ENCODE measurements at regions not wholly inside any gene's neighbourhood (a gene's known extent, or its start where the extent isn't known, plus 50 kb on each side); places are given as distances from the start of the nearest gene placed in this dataset.
A peak's percentile ranks its signal among the peaks of the same experiment; 100 is the strongest.

DNA sequence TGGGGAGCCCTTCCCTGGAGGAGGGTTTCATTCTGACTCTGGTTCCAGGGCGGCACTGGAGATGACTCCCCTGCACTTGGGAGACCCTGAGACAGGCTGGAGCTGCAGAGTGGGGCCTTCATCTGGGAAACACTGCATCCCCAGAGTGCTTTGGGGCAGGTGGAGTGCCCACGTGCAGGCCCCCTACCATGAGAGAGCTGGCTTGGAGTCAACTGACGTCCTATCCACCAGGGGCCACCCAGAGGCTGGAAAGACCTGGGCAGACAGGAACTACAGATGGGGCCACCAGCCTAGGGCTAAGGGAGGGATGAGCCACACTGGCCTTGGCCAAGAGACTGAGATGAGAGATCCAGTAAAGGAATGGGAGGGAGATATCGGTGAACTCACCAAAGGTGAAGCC is 153.8 kb downstream of the ASB1 start:
- TF ChIP-seq, protein P1, sequence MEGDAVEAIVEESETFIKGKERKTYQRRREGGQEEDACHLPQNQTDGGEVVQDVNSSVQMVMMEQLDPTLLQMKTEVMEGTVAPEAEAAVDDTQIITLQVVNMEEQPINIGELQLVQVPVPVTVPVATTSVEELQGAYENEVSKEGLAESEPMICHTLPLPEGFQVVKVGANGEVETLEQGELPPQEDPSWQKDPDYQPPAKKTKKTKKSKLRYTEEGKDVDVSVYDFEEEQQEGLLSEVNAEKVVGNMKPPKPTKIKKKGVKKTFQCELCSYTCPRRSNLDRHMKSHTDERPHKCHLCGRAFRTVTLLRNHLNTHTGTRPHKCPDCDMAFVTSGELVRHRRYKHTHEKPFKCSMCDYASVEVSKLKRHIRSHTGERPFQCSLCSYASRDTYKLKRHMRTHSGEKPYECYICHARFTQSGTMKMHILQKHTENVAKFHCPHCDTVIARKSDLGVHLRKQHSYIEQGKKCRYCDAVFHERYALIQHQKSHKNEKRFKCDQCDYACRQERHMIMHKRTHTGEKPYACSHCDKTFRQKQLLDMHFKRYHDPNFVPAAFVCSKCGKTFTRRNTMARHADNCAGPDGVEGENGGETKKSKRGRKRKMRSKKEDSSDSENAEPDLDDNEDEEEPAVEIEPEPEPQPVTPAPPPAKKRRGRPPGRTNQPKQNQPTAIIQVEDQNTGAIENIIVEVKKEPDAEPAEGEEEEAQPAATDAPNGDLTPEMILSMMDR (conservative IDR thresholded peaks at IDR 0.05; ENCODE audit: low read depth, low read length): no peak
- H3K4me3 ChIP-seq (ENCODE audit: low read depth, low read length): no peak overlapping the region
- no peak for DNase-seq (ENCODE audit: low read depth)

DNA sequence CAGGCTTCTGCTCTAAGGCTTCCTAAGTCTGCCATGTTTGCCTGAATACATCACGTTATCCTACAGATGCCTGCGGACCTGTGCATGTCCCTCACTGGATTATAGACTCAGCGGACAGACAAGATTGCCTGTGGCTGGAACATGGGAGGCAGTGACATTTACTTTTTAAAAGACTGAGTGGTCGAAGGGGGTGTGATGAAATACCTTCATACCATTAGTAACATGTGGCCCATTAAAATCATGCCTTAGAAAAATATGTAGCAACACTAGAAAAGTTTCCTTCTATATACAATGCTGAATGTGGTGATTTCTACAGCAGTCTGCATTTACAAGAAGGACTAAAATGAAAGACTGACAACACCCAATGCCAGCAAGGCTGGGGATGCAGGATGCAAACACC is 154.4 kb downstream of the ASB1 start:
- DNase-seq (ENCODE audit: low read depth): no peak
- TF ChIP-seq, protein P1 (conservative IDR thresholded peaks at IDR 0.05; ENCODE audit: low read depth, low read length): no peak
- no peak overlapping the region for H3K4me3 ChIP-seq (ENCODE audit: low read depth, low read length)

DNA sequence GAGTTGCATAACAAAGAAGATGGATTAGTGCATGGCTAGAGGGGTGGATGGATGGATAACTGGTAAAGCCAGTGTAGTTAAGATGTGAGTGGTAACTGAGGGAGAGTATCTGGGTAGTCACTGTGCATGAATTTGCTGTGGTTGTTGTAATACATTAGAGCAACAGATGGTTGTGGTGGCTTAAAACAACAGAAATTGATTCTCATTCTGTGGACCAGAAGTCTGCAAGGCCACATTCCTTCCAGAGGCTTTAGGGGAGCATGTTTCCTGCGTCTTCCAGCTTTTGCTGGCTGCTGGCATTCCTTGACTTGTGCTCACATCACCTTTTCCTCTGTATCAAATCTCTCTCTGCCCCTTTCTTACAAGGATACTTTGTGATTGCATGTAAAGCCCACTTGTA is 155.4 kb downstream of the ASB1 start:
- H3K4me3 ChIP-seq (ENCODE audit: low read depth, low read length): no peak overlapping the region
- TF ChIP-seq, protein P1 (conservative IDR thresholded peaks at IDR 0.05; ENCODE audit: low read depth, low read length): no peak
- DNase-seq (ENCODE audit: low read depth): peak; percentile 60

DNA sequence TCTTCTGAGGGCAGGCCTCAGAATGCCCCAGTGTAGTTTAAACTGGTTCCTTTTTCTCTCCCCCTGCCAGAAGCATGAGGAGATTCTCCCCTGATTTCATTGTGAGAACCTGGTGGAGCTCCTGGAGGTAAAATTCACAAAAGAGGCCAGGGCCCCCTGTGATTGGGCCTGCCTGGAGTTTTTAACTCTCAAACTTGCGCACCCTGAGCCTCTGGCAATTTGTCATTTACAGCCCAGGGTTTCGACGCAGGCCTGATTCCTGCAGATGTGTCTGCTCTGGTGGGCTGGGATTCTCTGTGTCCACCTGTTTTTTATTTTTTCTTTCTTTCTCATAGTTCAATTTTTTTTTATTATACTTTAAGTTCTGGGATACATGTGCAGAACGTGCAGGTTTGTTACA is 157.9 kb downstream of the ASB1 start:
- DNase-seq (ENCODE audit: low read depth): no peak
- no peak overlapping the region for H3K4me3 ChIP-seq (ENCODE audit: low read depth, low read length)
- TF ChIP-seq, protein P1 (conservative IDR thresholded peaks at IDR 0.05; ENCODE audit: low read depth, low read length): no peak

DNA sequence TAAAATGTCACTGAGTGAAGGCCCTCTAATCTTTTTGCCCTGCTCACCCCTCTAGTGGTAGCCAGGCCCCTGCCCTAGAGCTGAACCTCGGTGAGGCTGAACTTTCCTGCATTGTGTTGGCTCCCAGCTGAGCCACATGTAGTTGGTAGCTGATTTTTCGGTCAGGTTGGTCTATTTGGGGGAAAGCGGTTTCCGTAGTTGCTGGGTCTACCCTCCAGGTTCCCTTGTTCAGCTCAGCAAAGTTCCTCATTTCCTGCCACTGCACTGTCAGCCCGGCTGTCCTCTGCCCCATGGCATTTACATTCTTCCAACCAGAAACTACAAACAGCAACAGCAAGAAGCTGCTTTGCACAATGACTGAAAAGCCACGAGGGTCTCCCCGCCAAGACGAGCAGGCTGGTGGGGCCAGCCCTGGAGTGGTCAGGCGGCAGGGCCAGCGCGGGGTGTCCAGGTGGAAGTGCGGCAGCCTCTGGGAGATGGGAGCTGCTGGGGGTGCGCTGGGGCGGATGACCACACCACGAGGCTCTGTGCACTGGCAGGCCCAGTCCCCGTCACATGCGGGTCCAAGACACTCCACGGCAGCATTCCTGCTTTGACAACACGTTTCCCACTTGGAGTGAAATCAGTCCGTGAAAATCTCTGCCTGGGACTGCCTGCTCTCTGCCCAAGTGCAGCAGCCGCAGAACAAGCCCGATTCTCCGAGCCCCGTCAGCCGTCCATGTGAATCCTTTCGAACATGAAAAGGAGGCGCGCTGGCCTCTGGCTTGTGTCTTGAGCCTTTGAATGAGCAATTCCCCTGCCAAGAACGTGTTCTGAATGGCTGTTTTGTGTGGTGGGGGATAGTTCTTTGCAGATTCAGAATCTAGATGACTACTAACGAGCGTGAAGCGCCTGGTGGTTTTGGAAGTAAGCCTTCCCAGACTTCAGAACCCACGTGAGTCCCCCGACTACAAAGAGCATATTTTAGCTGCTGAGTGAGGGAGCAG is 159.4 kb downstream of the ASB1 start:
- TF ChIP-seq, protein P1 (conservative IDR thresholded peaks at IDR 0.05; ENCODE audit: low read depth, low read length): no peak
- no peak for DNase-seq (ENCODE audit: low read depth)
- no peak overlapping the region for H3K4me3 ChIP-seq (ENCODE audit: low read depth, low read length)

DNA sequence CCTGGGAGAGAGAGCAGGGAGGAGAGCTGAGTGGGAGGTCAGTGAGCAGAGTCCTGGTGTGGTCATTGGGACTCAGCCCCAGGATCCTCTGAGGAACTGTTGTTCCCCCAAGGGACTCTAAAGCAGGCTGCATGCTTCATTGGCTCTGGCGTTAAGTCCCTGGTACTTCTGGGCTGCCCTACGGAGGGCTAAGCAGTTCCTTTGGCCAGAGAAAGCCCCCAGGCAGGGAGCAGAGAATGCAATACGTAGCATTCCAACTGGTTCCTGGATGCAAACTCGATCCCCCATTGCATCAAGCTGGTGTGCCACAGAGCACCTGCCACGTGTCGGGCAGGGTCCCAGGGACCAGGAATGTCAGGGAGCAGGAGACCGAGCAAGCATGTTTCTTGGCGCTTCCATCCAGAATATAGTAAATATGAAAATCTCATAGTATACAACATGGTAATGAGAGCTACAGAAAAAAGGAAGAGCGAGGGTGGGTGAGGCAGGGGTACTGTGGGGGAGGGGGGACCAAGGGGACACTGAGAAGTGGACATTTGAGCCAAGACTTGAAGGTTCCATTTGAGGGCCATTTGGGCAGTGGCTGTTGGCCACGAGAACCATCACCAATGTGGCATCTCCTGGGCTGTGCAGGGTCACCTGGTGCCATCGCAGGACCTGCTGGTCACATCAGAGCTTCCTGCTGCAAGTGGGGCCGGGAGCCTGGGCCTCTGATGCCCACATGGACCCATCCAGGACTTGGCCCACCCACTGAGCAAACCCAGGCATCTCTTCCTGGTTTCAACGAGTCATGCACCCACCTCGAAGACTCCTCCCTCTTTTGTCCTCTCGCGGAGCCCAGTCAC is 160.4 kb downstream of the ASB1 start:
- DNase-seq (ENCODE audit: low read depth): no peak
- TF ChIP-seq, protein P1 (conservative IDR thresholded peaks at IDR 0.05; ENCODE audit: low read depth, low read length): no peak
- no peak overlapping the region for H3K4me3 ChIP-seq (ENCODE audit: low read depth, low read length)
